ENCODE measurements at regions not wholly inside any gene's neighbourhood (a gene's known extent, or its start where the extent isn't known, plus 50 kb on each side); places are given as distances from the start of the nearest gene placed in this dataset.

DNA sequence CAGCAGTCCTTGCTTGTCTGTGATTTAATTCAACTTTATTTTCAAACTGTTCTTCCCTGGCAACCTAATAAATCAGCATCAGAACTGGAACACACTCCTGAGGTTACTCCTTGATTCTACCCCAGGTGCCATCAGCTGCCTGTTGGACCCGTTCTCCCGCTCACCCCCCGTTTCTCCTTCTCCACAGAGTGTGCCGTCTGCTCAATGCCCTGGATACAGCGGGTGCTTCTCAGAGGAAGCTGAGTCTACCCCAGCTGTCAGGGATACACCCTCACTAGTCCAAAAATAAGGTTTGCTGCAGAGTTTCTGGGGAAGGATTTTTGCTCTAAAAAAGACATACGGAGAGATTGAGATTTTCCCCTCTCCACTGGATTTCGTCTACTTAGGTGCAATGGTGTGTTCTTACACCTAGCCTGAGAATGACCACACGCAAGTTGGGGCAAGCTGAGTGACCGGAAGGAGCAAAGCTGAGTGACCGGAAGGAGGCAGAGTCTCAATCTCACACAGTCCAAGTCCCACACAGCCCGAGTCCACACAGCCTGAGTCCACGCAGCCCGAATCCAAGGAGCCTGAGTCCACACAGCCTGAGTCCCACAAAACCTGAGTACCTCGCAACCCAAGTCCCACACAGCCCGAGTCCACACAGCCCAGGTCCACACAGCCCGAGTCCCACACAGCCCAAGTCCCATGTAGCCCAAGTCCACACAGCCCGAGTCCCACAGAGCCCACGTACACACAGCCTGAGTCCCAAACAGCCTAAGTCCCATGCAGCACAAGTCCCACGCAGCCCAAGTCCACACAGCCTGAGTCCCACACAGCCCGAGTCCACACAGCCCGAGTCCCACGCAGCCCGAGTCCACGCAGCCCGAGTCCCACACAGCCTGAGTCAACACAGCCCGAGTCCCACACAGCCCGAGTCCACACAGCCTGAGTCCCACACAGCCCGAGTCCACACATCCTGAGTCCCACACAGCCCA, 58.6 kb upstream of the DACT2 start:
- Histone ChIP-seq H3K36me3 (ENCODE audit: control insufficient read depth in 2 of 4, insufficient read depth in 4 of 4, low read length in 3 of 4) (no peaks in the 10 kb centered on the region; a peak in 1 of 8 replicates), H3K27ac (ENCODE audit: low read depth, low read length) (no peak overlapping the region), H4K5ac (ENCODE audit: insufficient read length, low read depth, low read length) (no peak overlapping the region), H4K91ac (replicated peaks; ENCODE audit: insufficient read length, low read length) (no peak overlapping the region), H3K27me3 (replicated peaks in 1 of 4; ENCODE audit: control insufficient read depth in 3 of 4, extremely low read depth in 1 of 4, insufficient read depth in 3 of 4, low read length in 3 of 4) (no peaks in the 10 kb centered on the region), H3K79me1 (ENCODE audit: low read depth, low read length) (no peaks in the 10 kb centered on the region), H3K4me1 (replicated peaks in 1 of 4; ENCODE audit: control insufficient read depth in 3 of 4, insufficient read depth in 4 of 4, low read length in 3 of 4) (no peaks in the 10 kb centered on the region; a peak in 1 of 7 replicates), H2BK5ac (ENCODE audit: low read depth, low read length) (no peak overlapping the region), H2BK12ac (ENCODE audit: low read depth, low read length) (no peak overlapping the region), H3K9me3 (ENCODE audit: insufficient read depth in 2 of 2, low read depth in 1 of 2, low read length in 1 of 2) (peaks cover 13 to 34% of the 10 kb centered on the region in 2 experiments), H4K8ac (ENCODE audit: extremely low read depth, insufficient read depth, low read length) (no peak overlapping the region; the same call in 1 of the 2 replicates), H3K56ac (replicated peaks; ENCODE audit: insufficient read length, low read depth, low read length) (no peak overlapping the region), H2BK15ac (ENCODE audit: low read length) (no peak overlapping the region), H3K18ac (ENCODE audit: extremely low read depth, low read length) (no peak overlapping the region), H3K9ac (replicated peaks in 1 of 4; ENCODE audit: extremely low read depth in 1 of 4, low read depth in 3 of 4, low read length in 3 of 4) (no peak overlapping the region), H4K20me1 (replicated peaks in 1 of 2; ENCODE audit: control insufficient read depth in 1 of 2, insufficient read depth in 2 of 2, low read length in 2 of 2) (peaks cover 0 to 2% of the 10 kb centered on the region in 2 experiments), H3K4ac (replicated peaks; ENCODE audit: insufficient read length, low read depth, low read length) (no peak overlapping the region), H3K4me2 (ENCODE audit: insufficient read depth in 1 of 2, low read depth in 2 of 2, low read length in 2 of 2) (no peak overlapping the region), H2AFZ (ENCODE audit: low read length) (no peak overlapping the region), H3K23me2 (ENCODE audit: low read depth, low read length) (no peaks in the 10 kb centered on the region; the same call in 1 of the 2 replicates), H2AK5ac (ENCODE audit: low read depth, low read length) (no peak overlapping the region), H3K79me2 (ENCODE audit: control insufficient read depth in 1 of 2, insufficient read depth in 2 of 2, low read length in 2 of 2) (no peaks in the 10 kb centered on the region), H3K23ac (ENCODE audit: insufficient read length) (no peak overlapping the region), H2BK120ac (replicated peaks; ENCODE audit: low read depth, low read length) (no peak overlapping the region), H3K4me3 (ENCODE audit: extremely low read depth in 1 of 4, insufficient read depth in 2 of 4, low read depth in 3 of 4, low read length in 4 of 4) (no peak overlapping the region), H2BK20ac (ENCODE audit: low read length) (no peak overlapping the region), H3K14ac (ENCODE audit: insufficient read length) (no peak overlapping the region)
- no peak for DNase-seq (ENCODE audit: low read depth in 1 of 2, low spot score in 2 of 2)
- 86% methylated on average over 22 of the region's 28 CpGs; no CpG with 5 or more reads in 1 of the 2 experiments for WGBS, 2 experiments (ENCODE audit: extremely low coverage in 1 of 2, insufficient coverage in 1 of 2, insufficient read length in 1 of 2, insufficient replicate concordance in 2 of 2, low coverage in 1 of 2, low lambda C conversion rate in 2 of 2, missing lambda C conversion rate in 1 of 2)
- ChIA-PET CTCF (ENCODE audit: partially characterized antibody) (interaction anchor here (1.2 kb wide), 1 partner anchor 10 kb away, joined by 4 read pairs; no protein-coding TSS in a partner anchor), POLR2A (ENCODE audit: partially characterized antibody) (no interaction called here)
- TF ChIP-seq TEAD4 (IDR thresholded peaks at IDR 0.05; ENCODE audit: low read depth, low read length) = no peak
- no peak for TF ChIP-seq CHD2 (IDR thresholded peaks at IDR 0.05; ENCODE audit: low read length)
- no peak for TF ChIP-seq RNF2 (IDR thresholded peaks at IDR 0.05; ENCODE audit: borderline replicate concordance, low read depth, low read length, missing control alignments, poor library complexity, severe bottlenecking)
- no peak for TF ChIP-seq CREB1 (IDR thresholded peaks at IDR 0.05)
- TF ChIP-seq SUZ12 (IDR thresholded peaks at IDR 0.05; ENCODE audit: low read length) = no peak
- TF ChIP-seq FOSL1 (IDR thresholded peaks at IDR 0.05; ENCODE audit: insufficient read depth, low read depth, low read length) = no peak
- TF ChIP-seq CEBPB (IDR thresholded peaks at IDR 0.05; ENCODE audit: low read depth, low read length) = no peak
- no peak for TF ChIP-seq POLR2AphosphoS5 (IDR thresholded peaks at IDR 0.05; ENCODE audit: low read depth, low read length)
- TF ChIP-seq, protein P1, sequence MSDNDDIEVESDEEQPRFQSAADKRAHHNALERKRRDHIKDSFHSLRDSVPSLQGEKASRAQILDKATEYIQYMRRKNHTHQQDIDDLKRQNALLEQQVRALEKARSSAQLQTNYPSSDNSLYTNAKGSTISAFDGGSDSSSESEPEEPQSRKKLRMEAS (IDR thresholded peaks at IDR 0.05) = no peak
- FAIRE-seq = no peak
